ENCODE measurements at regions not wholly inside any gene's neighbourhood (a gene's known extent, or its start where the extent isn't known, plus 50 kb on each side); places are given as distances from the start of the nearest gene placed in this dataset.

DNA sequence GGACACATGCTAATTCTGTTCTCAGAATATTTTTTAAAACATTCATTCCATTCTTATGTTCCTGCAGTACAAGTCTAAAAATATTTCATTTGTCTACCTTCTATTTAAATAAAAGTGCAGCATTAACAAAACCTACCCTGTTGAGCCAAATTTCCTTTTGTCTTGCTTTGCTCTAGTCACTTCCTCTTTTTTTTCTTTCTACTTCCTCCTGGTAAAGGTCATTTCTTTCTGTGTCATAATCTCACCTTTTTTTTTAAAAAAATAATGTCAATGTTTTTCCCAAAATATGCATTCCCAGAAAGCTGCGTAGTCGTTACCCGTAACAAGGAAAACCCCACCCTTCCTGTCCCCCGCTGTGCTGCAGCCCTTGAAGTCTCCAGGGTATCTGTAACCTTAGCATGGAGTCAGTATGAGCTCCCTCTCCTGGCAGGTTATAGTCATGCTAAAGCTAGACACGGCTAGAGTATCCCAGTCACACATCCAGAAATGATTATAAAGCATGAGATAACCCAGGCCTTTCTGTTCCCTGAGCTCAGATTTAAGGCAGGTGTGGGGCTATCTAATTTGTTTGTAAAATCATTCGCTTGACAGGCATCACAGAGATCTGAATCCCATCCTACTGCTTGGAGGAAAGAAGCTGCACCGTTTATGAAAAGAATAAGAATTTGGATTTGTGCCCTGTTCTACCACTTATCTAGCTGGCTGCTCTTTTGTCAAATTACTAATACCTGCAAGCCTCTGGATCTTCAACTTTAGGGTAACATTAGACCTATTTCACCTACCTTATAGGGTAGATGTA is 51.1 kb upstream of the EED start:
- DNase-seq = peak; percentile 57

DNA sequence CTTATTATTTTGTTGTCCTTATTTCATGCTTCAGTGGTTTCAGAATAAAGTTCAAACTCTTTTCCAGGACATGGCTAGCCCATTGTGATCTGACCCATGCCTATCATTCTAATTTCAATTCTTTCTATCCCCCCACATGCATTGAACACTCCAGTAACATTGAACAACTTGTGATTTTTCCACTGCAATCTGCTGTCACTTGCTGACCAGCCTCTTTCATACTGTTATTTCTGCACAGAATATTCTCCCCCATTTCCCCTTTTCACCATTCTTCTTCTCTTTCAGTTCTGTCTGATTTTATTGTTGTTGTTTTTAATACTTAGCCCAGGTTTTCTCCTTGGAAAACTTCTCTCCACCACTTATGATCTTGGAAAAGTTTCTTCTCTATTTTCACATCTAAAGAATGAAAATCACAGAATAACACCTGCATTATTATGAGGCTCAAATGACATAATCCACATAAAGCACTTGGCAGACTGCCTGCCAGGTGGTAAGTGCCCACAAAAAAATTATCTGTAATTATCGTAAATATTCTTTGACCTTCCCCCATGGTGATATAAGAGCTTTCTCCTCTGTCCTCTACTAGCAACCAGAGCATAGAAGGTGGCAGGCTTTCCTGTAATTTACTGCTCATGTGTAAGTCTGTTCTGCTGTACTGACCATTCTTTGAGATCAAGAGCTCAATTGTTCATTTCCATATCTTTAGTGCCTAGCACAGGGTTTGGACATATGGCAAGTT is 51.9 kb upstream of the EED start:
- DNase-seq = no peak

DNA sequence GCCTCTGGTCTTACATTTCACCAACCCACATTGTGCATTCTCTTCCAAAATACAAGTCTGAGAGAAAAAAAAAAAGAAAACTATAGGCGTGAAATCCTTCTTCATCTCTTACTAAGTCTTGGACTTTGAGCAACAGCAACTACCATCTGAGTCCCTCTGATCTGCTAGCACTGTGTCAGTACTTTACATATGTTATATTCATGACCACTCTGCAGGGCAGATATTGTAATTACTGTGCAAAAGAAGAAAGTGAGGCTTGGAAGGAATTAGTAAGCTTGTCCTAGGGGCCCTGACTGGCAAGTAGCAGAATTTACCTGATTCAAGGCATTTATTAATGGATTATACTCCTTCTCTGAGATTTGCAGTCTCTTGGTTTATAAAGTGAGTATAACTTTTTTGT is 52.7 kb upstream of the EED start:
- no peak for DNase-seq

DNA sequence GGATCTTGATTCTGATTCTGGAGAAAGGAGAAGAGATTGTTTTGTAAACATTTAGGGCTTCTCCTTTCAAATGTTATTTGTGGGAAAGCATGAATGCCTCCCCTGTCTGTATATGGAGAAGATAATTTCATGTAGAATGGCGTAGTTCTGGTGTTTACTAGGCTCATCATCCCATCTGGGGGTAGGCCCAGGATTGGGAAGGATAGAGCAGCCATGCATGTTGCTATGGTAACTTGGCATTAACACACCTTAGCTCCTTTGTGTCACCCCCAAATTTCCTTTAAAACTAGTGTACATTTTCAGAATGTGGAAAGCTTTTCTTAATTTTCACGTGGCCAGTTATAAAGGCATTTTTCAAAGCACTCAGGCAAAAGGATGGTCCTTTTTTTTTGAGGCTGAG is 57.5 kb upstream of the EED start:
- DNase-seq = no peak

DNA sequence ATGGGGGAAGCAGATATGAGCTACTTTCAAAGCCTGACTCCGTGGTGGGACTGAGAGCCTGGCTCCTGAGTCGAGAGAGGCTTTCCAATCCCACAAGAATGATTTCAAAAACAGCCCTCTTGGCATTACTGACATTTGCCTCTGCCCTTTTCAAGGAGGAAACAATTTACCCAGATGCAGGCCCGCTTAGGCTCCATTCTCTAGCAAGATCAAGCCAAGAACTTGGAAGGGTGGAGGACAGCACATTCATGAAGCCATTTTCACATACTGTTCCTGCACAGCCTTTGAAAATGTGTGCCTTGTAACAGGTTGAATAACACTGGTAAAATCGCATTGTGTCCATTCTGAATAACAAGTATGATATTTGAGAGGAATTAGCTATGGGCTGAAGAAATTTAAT is 58.2 kb upstream of the EED start:
- DNase-seq = no peak

DNA sequence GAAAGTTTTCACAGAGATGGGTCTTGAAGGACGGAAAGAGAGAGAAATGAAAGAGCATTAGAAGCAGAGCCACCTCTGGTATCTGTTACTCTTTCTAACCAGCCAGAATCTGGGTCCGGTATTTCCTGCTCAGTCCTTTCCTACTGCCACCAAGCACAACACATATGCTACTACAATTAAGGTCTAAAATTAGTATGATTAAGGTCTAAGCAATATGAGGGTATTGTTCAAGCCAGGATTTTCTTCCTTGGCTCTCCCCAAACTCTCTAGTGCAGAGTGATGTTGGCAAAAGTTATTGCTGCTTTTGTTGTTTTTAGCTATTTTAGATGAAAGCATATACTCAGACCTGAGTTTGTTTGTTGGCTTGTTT is 59.2 kb upstream of the EED start:
- no peak for DNase-seq

DNA sequence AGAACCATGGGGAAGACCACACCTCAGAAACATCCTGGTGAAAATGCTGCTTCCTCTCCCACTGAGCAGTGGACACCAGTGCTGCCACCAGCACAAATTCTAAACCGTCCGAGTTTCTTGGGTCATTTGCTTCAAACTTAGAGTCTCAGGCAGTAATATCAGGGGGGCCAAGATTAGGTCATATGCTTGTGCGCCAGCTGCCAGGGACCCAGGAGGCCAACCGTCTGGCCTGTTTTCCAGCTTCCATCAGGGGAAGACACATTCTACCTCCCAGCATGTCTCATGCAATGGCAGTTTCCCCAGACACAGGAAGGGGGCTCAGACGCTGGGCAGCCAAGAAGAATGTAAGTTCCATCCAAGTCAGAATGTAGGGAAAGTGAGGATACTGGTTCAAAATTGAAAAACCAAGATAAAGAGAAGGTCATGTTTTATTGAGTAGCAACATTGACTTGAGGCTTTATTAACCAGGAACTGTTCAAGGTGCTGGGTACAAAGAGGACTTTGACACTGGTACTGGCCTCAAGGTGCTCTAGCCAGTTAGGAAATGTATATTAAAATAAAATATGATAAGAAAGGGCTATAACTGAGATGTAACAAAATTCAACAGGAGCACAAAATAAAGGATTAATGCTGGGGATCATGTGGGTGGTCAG is 59.7 kb upstream of the EED start:
- DNase-seq = no peak

DNA sequence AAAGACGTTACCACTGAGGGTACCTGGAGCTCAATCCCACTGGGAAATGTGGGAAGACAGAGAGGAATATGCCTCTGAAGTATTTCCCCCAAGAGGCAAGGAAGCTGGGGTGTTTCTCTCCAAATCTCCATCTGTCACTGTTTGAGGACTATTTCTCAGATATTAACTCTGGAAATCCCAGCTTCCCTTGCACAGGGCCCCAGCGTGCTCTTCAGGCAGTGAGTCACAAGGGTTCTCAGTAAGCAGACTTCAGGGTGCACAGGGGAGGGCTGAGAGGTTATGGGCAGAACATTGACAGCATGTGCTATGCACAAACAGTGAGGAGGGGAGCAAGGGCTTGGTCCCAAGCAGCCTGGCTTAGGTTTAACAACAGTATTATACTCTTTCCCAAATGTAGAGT is 60.9 kb upstream of the EED start:
- peak; percentile 19 for DNase-seq

DNA sequence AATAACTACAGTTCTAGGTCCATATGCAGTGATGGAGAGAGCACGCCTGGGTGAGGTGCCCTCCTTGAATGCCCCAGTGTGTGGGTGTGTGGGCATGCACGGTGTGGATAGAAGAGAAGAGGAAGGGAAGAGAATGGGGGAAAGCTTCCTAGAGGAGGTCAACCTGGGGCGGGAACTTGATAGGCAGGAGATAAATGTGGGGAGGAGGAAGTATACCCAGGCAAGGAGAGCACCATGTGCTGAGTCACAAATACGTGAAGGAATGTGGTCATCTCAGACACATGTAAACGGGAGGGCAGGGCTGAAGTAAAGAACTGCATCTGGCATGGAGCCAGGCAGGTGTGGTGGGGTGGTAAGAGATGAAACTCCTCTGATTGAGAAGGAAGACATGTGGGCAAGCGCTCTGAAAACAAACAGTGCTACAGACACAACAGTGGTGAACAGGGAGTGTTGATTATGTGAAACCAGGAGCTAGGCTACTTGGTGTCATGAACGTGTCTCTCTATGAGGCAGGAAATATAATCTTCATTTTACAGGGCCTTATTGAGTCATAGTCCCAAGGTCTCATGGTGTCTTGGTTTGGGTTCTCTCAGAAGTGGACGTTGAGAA is 61.5 kb upstream of the EED start:
- DNase-seq = peak; percentile 35

DNA sequence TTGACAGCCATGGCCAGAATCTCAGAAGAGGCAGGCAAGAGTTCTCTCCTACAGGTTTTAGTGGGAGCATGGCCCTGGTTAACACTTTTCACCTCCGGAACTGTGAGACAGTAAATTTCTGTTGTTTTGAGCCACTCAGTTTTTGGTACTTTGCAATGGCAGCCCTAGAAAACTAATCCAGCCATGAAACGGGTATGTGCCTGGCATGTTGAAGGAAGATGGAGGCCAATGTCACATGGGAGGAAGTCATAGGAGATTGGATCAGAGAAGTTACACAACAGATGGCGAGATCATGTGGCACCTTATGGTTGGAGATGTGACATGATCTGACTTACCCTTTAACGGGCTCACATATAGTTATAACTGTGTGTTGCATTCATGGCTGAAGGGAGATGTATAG is 63.2 kb upstream of the EED start:
- no peak for DNase-seq

DNA sequence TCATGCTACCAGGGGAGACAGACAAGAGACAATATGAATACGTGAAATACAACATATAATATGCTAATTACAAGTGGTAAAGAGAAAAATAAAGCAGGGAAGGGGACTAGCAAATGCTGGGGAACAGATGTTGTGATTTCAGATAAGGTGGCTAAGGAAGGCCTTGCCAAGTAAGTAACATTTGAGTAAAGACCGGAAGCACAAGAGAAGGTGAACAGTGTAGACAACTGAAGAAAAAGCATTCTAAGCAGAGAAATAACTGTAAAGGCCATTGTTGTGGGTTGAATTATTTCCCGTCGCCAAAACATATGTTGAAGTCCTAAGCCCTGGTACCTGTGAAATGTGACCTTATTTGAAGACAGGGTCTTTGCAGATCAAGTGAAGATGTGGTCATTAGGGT is 63.7 kb upstream of the EED start:
- DNase-seq = no peak

DNA sequence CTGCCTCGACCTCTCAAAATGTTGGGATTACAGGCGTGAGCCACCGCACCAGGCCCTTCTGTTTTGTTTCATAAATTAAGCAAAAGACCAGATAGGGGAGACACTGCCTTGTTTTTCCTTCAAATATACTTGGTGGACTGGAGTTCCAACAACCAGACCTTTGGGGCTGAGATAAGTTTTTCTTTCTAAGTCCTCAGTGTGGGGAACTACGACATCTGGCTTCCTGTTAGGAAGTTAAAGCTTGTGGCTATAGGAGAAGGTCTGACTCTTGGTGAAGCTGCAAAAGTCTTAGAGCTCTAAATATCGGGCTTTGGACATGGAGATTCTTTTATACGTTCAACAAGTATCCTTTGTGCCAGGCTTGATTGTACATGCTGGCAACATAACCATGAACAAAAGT is 64.1 kb upstream of the EED start:
- DNase-seq = no peak

DNA sequence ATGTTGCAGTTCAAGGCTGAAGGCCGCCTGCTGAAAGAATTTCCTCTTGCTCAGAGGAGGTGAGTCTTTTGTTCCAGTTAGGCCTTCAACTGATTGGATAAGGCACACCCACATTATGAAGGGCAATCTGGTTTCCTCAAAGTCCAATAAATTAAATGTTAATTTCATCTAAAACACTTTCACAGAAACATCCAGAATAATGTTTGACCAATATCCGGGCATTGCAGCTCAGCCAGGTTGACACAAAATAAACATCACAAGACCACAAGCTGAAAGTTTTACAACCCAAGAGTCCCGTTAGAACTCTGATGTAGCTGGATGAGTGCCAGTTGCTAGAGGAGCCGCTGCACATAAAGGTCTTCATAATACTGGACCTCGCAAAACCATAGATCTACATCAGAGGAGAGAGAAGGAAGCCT is 64.9 kb upstream of the EED start:
- DNase-seq = no peak

DNA sequence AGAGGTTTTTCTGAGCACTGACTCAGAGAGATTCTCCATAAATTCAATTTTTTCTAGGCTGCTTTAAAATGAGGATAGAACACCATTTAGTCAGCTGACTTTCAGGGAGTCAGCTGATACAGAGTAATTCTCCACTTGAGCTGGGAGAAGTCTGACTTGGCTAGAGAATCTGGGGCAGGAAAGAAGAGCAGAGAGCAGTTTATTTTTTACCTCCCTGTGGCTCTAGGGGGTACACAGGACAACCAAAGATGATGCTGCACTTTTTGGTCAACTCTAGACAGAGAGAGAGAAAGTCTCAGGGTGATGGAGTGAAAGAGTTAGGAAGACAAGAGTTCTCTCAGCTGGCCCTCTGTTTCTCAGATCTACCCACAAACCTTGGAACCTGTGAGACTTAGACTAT is 67.3 kb upstream of the EED start:
- no peak for DNase-seq

DNA sequence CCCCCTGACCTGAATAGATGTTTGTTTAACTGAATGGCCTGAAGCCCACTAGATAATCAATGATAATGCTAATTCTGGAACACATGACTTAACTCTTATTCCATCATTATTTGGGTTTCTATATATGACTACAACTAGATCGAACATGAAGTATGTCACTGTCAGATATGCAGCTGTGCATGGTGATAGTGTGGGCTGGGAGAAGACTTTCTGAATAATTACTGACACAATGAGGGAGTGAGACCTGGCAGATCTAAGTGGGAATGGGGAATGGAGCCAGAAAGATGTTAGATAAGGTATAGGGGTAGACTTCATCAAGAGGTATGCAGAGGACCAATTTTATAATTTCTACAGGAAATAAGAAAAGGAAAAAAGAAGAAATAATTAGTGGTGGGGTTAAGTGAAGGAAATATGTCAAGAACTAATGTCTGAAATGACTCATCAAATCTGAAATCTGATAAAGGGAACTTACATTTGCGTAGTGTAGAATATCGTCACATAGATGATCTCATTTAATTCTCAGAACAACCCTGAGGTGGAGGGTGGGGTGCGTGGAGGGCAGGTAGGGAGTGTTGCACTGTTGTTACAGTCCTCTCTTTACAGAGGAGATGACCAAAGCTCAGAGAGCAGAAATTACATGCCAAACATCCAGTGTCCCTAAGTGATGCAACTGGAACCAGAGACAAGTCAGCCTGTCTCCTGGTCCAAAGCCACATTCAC is 68.2 kb upstream of the EED start:
- peak; percentile 61 for DNase-seq

DNA sequence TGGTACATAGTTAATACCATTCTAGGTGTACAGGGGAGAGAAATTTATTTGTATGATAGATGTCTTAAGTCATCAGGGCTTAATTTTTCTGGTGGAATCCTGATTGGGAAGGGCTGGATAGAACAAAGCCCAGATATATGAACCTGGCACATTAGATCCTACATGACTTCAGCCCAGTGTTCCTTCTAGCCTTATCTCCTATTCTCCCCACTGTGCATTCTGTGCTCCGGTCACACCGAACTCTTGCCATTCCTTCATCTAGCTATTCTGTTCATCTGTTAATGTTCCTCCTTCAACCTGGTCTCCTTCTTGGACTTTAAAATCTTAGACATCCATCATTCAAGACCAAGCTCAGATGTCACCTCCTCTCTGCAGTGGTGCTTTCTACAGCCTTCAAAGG is 68.9 kb upstream of the EED start:
- DNase-seq = no peak

DNA sequence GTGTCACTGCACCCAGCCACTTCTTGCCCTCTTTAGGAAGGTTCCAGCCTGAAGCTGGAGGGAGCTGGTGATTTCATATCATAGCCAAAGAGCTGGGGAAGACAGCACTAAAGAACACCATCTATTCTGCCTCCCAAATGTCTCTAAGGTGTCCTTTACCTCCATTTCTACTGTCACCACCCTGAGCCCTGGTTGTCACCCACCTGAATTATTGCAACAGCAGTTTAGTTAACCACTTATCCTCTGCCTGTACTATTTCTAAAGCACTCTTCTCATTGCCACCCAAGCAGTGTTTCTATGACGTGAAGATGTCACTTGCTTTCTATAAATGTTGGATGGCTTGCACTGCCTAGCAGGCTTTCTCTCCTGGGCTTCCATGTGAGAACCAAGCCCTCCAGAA is 69.4 kb upstream of the EED start:
- no peak for DNase-seq

DNA sequence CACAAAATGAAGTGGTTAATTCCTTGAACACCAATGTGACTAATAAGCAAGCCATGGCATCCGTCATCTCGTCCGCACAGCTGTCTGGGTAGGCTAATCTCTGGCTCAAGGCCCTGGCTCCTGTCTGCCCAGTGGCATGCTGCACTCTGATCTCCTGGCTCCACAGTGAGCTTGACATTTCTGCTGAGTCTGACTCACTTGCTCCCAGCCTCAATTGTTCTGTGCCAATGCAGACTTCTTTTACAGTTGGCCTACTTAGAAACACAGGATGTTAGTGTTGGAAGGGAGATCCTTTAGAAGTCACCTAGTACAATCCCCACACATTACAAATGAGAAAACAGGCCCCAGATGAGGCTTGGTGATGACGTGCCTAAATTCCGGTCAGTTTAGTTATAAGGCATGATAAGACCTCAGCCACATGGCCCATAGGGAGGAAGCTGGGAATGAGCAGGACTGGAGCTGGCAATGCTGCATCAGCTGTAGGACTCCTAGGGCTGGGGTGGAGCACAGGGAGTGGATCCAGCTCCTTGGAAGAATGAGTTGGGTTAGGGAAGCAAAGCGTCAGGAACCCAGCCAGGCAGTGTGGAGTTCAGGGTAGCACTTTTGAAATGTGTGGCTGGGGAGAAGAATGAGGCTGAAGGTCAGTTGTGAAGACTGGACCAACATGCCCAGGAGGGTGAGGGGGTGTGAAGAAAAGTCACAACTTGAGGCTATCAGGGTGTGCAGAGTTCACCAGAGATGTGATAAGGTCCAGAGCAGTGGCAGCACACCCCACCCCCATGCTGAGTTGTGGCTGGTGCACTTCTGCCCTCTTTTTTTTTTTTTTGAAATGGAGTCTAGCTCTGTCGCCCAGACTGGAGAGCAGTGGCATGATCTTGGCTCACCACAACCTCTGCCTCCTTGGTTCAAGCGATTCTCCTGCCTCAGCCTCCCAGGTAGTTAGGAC is 70.2 kb upstream of the EED start:
- DNase-seq = no peak

DNA sequence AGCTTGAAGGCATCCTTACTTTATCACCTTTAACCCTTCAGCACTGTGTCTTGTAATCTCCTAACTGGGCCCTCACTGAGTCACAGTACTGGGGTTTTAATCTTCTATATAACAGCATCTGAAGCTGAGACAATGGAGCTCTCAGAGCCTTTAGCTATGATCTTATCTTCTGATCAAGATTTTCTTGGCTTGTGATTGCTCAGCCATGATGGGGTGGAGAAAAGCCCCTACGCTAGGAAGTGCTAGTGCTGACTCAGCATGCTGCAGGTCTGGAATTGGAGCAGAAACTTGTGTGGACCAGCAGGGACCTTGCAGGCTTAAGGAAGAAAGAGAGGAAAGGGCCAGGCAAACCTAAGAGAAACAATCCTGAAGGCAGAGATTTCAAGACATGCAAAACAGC is 71.7 kb upstream of the EED start:
- DNase-seq = no peak

DNA sequence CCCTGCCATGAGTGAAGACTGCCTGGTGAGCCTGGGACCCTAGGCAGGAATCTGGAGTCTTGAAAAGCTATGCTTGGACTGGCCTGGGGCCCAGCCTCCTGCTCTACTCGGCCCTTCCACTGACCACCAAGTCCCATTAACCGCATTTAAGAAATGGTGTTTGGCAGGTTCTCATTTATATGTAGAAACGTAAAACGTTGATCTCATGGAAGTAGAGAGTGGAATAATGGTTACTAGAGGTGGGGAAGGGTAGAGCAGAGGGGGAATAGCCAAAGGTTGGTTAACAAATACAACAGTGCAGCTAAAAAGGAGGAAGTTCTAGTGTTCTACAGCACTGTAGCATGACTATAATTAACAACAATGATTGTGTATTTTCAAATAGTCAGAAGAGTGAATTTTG is 72.9 kb upstream of the EED start:
- no peak for DNase-seq

DNA sequence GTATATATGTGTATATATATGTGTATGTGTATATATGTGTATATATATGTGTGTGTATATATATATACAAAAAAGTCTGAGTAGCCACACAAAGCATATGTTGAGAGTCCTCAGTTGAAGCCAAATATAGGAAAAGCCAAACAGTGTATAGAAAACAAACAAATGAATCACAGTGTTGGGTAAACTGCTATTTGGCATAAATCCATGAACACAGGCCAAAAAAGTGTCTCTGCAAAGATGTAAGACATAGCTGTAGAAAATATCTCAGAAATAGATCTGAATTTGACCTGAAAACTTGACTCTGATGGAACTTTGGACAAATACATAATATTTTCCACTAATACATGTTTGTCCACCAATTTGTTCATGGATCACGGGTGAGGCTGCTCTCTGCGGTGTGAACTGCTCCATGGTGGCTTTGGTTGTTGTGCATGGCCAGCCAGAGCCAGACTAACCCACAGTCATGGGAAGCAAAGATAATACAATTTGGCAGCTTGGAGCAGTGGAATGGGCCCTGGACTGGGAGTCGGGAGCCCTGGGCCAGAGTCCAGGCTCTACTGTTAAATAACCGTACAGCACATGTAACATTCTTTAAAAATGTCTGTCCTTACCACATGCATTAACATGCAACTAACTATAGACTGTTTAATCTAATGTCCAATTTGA is 76.9 kb upstream of the EED start:
- no peak for DNase-seq

All from CD4-positive, alpha-beta T cell treated with Interferon gamma for 1 hour (primary cell).